ENCODE measurements at regions not wholly inside any gene's neighbourhood (a gene's known extent, or its start where the extent isn't known, plus 50 kb on each side); places are given as distances from the start of the nearest gene placed in this dataset.

- TF ChIP-seq, protein P1, sequence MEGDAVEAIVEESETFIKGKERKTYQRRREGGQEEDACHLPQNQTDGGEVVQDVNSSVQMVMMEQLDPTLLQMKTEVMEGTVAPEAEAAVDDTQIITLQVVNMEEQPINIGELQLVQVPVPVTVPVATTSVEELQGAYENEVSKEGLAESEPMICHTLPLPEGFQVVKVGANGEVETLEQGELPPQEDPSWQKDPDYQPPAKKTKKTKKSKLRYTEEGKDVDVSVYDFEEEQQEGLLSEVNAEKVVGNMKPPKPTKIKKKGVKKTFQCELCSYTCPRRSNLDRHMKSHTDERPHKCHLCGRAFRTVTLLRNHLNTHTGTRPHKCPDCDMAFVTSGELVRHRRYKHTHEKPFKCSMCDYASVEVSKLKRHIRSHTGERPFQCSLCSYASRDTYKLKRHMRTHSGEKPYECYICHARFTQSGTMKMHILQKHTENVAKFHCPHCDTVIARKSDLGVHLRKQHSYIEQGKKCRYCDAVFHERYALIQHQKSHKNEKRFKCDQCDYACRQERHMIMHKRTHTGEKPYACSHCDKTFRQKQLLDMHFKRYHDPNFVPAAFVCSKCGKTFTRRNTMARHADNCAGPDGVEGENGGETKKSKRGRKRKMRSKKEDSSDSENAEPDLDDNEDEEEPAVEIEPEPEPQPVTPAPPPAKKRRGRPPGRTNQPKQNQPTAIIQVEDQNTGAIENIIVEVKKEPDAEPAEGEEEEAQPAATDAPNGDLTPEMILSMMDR (IDR thresholded peaks at IDR 0.05), result no peak
- TF ChIP-seq POLR2A (IDR thresholded peaks at IDR 0.05), result no peak
Observed at GRCh38 chr21:39073717-39074116, 109.5 kb downstream of the PSMG1 start.
